Ovary (tissue), 3 donors: ENCODE measurements at regions not wholly inside any gene's neighbourhood (a gene's known extent, or its start where the extent isn't known, plus 50 kb on each side); places are given as distances from the start of the nearest gene placed in this dataset.

Experiments used
- CTCF ChIP-seq, 3 donors: fragments of 450-650 bp in 2 of 3; fragments of 200-600 bp in 1 of 3; IDR thresholded peaks; one replicate each; pipeline versions ENCODE4 v1.5.1 to v1.8.0; 2016 to 2022; ENCODE audit warnings: antibody characterized with exemption in 3 of 3, mild to moderate bottlenecking in 1 of 3
- EP300 ChIP-seq: sonication (generic); formaldehyde crosslinking; IDR thresholded peaks from one replicate; pipeline ENCODE4 v1.6.1; 2017; ENCODE audit warnings: antibody characterized with exemption
- POLR2A ChIP-seq: fragments of 450-650 bp; IDR thresholded peaks from one replicate; pipeline ENCODE4 v1.6.1; 2017; ENCODE audit warnings: antibody characterized with exemption, mild to moderate bottlenecking, moderate library complexity
- donor health status: DM: no; HTN: no; CAD: no.

GRCh38 chr5:71892641-71893365 is 173.7 kb downstream of the CARTPT start:
- TF ChIP-seq CTCF (IDR thresholded peaks at IDR 0.05) (no peak), EP300 (no peak), POLR2A (no peak)
